ENCODE measurements at regions not wholly inside any gene's neighbourhood (a gene's known extent, or its start where the extent isn't known, plus 50 kb on each side); places are given as distances from the start of the nearest gene placed in this dataset.
"Not testable (repeated sequence)": the region's sequence is repeated elsewhere in the genome, so short reads cannot be mapped to it uniquely, and the experiment has no call there.

GRCh38 chr7:46100521-46100920, 179.4 kb upstream of the IGFBP3 start:
- TF ChIP-seq CTCF (IDR thresholded peaks at IDR 0.05), result no peak
- ATAC-seq (no peak), DNase-seq (no peak)
- Histone ChIP-seq H3K4me3 (no peak overlapping the region), H3K9me3 (no peaks in the 10 kb centered on the region), H3K36me3 (no peaks in the 10 kb centered on the region), H3K27me3 (no peaks in the 10 kb centered on the region), H3K27ac (no peak overlapping the region), H3K4me1 (no peaks in the 10 kb centered on the region)
- intact Hi-C loops (cut with DNase I), result no loop called here

- H3K9me3 ChIP-seq, result no peaks in the 10 kb centered on the region
- DNase-seq, result no peak
- no peak overlapping the region for H3K27ac ChIP-seq
- no peak overlapping the region for H3K4me3 ChIP-seq
- no peaks in the 10 kb centered on the region for H3K36me3 ChIP-seq
- no peak for ATAC-seq
- no peaks in the 10 kb centered on the region for H3K4me1 ChIP-seq
- no peak for TF ChIP-seq CTCF (IDR thresholded peaks at IDR 0.05)
- intact Hi-C loops (cut with DNase I), result no loop called here
- no peaks in the 10 kb centered on the region for H3K27me3 ChIP-seq
These were observed 178.0 kb upstream of the IGFBP3 start for GRCh38 chr7:46099076-46099475.

GRCh38 chr7:46091071-46091470, 170.0 kb upstream of the IGFBP3 start:
- H3K9me3 ChIP-seq, result peaks cover 0 to 2% of the 10 kb centered on the region in 2 donors
- H3K4me1 ChIP-seq, result no peaks in the 10 kb centered on the region
- H3K27me3 ChIP-seq, result no peaks in the 10 kb centered on the region
- DNase-seq, result no peak
- intact Hi-C loops (cut with DNase I), result no loop called here
- TF ChIP-seq CTCF (IDR thresholded peaks at IDR 0.05), result no peak
- H3K36me3 ChIP-seq, result no peaks in the 10 kb centered on the region
- ATAC-seq, result no peak
- no peak overlapping the region for H3K27ac ChIP-seq
- H3K4me3 ChIP-seq, result no peak overlapping the region

GRCh38 chr7:46089281-46089680, 168.2 kb upstream of the IGFBP3 start:
- no peaks in the 10 kb centered on the region for H3K27me3 ChIP-seq
- no peak for ATAC-seq
- H3K4me3 ChIP-seq, result no peak overlapping the region
- no peak for TF ChIP-seq CTCF (IDR thresholded peaks at IDR 0.05)
- peaks cover 0 to 4% of the 10 kb centered on the region in 2 donors for H3K9me3 ChIP-seq
- no peaks in the 10 kb centered on the region for H3K36me3 ChIP-seq
- intact Hi-C loops (cut with DNase I), result no loop called here
- no peak for DNase-seq
- H3K4me1 ChIP-seq, result no peaks in the 10 kb centered on the region
- no peak overlapping the region for H3K27ac ChIP-seq

GRCh38 chr7:46088486-46088885, 167.4 kb upstream of the IGFBP3 start:
- H3K4me3 ChIP-seq; H3K27ac ChIP-seq; H3K9me3 ChIP-seq; H3K36me3 ChIP-seq; intact Hi-C loops (cut with DNase I); H3K4me1 ChIP-seq; ATAC-seq; H3K27me3 ChIP-seq; DNase-seq: not testable (repeated sequence)

GRCh38 chr7:46080595-46081159, 159.6 kb upstream of the IGFBP3 start:
- Histone ChIP-seq H3K27me3 (no peaks in the 10 kb centered on the region), H3K36me3 (no peaks in the 10 kb centered on the region), H3K4me3 (no peak overlapping the region), H3K27ac (no peak overlapping the region), H3K9me3 (no peaks in the 10 kb centered on the region), H3K4me1 (no peaks in the 10 kb centered on the region)
- ATAC-seq (no peak), DNase-seq (no peak)
- no peak for TF ChIP-seq CTCF (IDR thresholded peaks at IDR 0.05)
- intact Hi-C loops (cut with DNase I), result no loop called here

Measured in left lung (tissue), 4 donors.